ENCODE measurements at regions not wholly inside any gene's neighbourhood (a gene's known extent, or its start where the extent isn't known, plus 50 kb on each side); places are given as distances from the start of the nearest gene placed in this dataset.

- no peak for DNase-seq
- Histone ChIP-seq H3K79me2 (ENCODE audit: control insufficient read depth, insufficient read depth, low read length, poor library complexity) (no peaks in the 10 kb centered on the region), H3K4ac (ENCODE audit: low read depth, low read length) (no peak overlapping the region), H2BK5ac (ENCODE audit: low read depth, low read length, poor library complexity) (no peak overlapping the region), H3K9ac (ENCODE audit: low read length) (no peak overlapping the region), H3K27me3 (ENCODE audit: insufficient read depth, low read length) (no peaks in the 10 kb centered on the region), H3K27ac (ENCODE audit: low read depth, low read length) (no peak overlapping the region), H3K4me1 (ENCODE audit: control insufficient read depth in 1 of 2, insufficient read depth in 2 of 2, low read length in 2 of 2) (peaks cover under 1 to 2% of the 10 kb centered on the region in 2 experiments), H3K18ac (ENCODE audit: low read length) (no peak overlapping the region), H2AK5ac (ENCODE audit: low read length) (no peak overlapping the region), H3K9me3 (ENCODE audit: insufficient read depth, low read depth, low read length) (no peaks in the 10 kb centered on the region), H3K36me3 (ENCODE audit: control insufficient read depth in 1 of 2, insufficient read depth in 2 of 2, low read length in 2 of 2) (no peaks in the 10 kb centered on the region), H4K12ac (ENCODE audit: low read depth, low read length) (no peak overlapping the region), H3K4me3 (ENCODE audit: low read depth, low read length) (no peak overlapping the region), H3K4me2 (ENCODE audit: low read length) (no peak overlapping the region), H4K91ac (ENCODE audit: low read depth, low read length) (no peak overlapping the region), H2AFZ (ENCODE audit: insufficient read depth, low read length, poor library complexity) (no peak overlapping the region), H3K23ac (ENCODE audit: low read length) (no peak overlapping the region), H3K14ac (ENCODE audit: low read length) (no peak overlapping the region), H3K79me1 (ENCODE audit: low read length) (peaks cover 1% of the 10 kb centered on the region), H2BK120ac (ENCODE audit: insufficient read depth, low read length, poor library complexity) (no peak overlapping the region), H2BK12ac (ENCODE audit: low read length) (no peak overlapping the region), H4K8ac (ENCODE audit: low read depth, low read length) (no peak overlapping the region)
- WGBS (ENCODE audit: extremely low coverage, insufficient coverage, insufficient read length): no CpG with 5 or more reads among the region's 9 CpGs
These were observed 196.7 kb downstream of the RGS3 start for GRCh38 chr9:113660196-113660595.

GRCh38 chr9:113661074-113661473 is 197.5 kb downstream of the RGS3 start:
- H4K91ac ChIP-seq (ENCODE audit: low read depth, low read length): no peak overlapping the region
- peaks cover 2% of the 10 kb centered on the region for H3K9me3 ChIP-seq (ENCODE audit: insufficient read depth, low read depth, low read length)
- H3K27me3 ChIP-seq (ENCODE audit: insufficient read depth, low read length): no peaks in the 10 kb centered on the region
- no peak overlapping the region for H2BK5ac ChIP-seq (ENCODE audit: low read depth, low read length, poor library complexity)
- H2BK12ac ChIP-seq (ENCODE audit: low read length): no peak overlapping the region
- no peak overlapping the region for H3K4me2 ChIP-seq (ENCODE audit: low read length)
- no peak overlapping the region for H3K27ac ChIP-seq (ENCODE audit: low read depth, low read length)
- H3K4me1 ChIP-seq (ENCODE audit: control insufficient read depth in 1 of 2, insufficient read depth in 2 of 2, low read length in 2 of 2): no peaks in the 10 kb centered on the region
- DNase-seq: no peak
- H3K9ac ChIP-seq (ENCODE audit: low read length): no peak overlapping the region
- H3K4ac ChIP-seq (ENCODE audit: low read depth, low read length): no peak overlapping the region
- no peaks in the 10 kb centered on the region for H3K79me2 ChIP-seq (ENCODE audit: control insufficient read depth, insufficient read depth, low read length, poor library complexity)
- H4K8ac ChIP-seq (ENCODE audit: low read depth, low read length): no peak overlapping the region
- no peak overlapping the region for H3K14ac ChIP-seq (ENCODE audit: low read length)
- no peaks in the 10 kb centered on the region for H3K36me3 ChIP-seq (ENCODE audit: control insufficient read depth in 1 of 2, insufficient read depth in 2 of 2, low read length in 2 of 2)
- no peak overlapping the region for H2BK120ac ChIP-seq (ENCODE audit: insufficient read depth, low read length, poor library complexity)
- H3K79me1 ChIP-seq (ENCODE audit: low read length): no peaks in the 10 kb centered on the region
- WGBS (ENCODE audit: extremely low coverage, insufficient coverage, insufficient read length): no CpG with 5 or more reads among the region's 7 CpGs
- H3K23ac ChIP-seq (ENCODE audit: low read length): no peak overlapping the region
- no peak overlapping the region for H2AFZ ChIP-seq (ENCODE audit: insufficient read depth, low read length, poor library complexity)
- no peak overlapping the region for H2AK5ac ChIP-seq (ENCODE audit: low read length)
- no peak overlapping the region for H3K4me3 ChIP-seq (ENCODE audit: low read depth, low read length)
- H3K18ac ChIP-seq (ENCODE audit: low read length): no peak overlapping the region
- H4K12ac ChIP-seq (ENCODE audit: low read depth, low read length): no peak overlapping the region

DNA sequence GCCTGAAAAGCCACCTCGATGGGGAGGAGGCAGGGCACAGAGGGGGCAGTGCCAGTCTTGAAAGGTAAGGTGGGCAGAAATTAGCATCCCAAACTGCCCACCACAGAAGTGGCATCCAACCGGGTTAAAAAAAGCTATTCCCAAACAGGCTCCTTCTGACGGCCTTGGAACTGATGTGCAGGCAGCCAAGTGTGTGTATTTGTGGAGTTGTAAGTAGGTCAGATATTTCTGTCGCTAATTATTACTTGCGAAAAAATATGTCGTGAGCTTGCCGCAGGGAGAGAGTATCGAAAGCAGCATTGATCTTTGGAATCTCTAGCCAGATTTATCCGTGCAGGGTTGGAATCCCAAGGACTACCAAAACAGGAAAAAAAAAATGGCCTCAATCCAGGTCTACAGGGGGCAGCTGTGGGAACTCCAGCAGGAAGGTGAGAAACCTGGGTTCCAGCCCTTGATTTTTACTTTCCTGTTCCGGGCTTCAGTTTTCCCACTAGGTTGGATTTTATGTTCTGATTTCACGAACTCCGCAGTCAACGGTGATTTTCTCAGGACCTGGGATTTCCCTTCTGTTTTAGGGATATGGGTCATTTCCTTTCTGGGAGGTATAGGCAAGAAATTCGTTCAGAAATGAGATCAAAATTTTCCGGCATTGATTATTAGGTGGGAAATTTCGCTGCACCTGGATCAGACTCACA is 200.8 kb downstream of the RGS3 start:
- Histone ChIP-seq H3K36me3 (ENCODE audit: control insufficient read depth in 1 of 2, insufficient read depth in 2 of 2, low read length in 2 of 2) (no peaks in the 10 kb centered on the region), H2AFZ (ENCODE audit: insufficient read depth, low read length, poor library complexity) (no peak overlapping the region), H3K23ac (ENCODE audit: low read length) (no peak overlapping the region), H4K12ac (ENCODE audit: low read depth, low read length) (no peak overlapping the region), H2AK5ac (ENCODE audit: low read length) (no peak overlapping the region), H2BK12ac (ENCODE audit: low read length) (no peak overlapping the region), H3K4ac (ENCODE audit: low read depth, low read length) (no peak overlapping the region), H3K79me1 (ENCODE audit: low read length) (no peaks in the 10 kb centered on the region), H4K8ac (ENCODE audit: low read depth, low read length) (no peak overlapping the region), H2BK120ac (ENCODE audit: insufficient read depth, low read length, poor library complexity) (no peak overlapping the region), H4K91ac (ENCODE audit: low read depth, low read length) (no peak overlapping the region), H3K4me3 (ENCODE audit: low read depth, low read length) (no peak overlapping the region), H3K4me1 (ENCODE audit: control insufficient read depth in 1 of 2, insufficient read depth in 2 of 2, low read length in 2 of 2) (no peaks in the 10 kb centered on the region), H3K27ac (ENCODE audit: low read depth, low read length) (no peak overlapping the region), H3K14ac (ENCODE audit: low read length) (no peak overlapping the region), H3K27me3 (ENCODE audit: insufficient read depth, low read length) (no peaks in the 10 kb centered on the region), H3K9ac (ENCODE audit: low read length) (no peak overlapping the region), H3K79me2 (ENCODE audit: control insufficient read depth, insufficient read depth, low read length, poor library complexity) (no peaks in the 10 kb centered on the region), H3K9me3 (ENCODE audit: insufficient read depth, low read depth, low read length) (peaks cover 2% of the 10 kb centered on the region), H2BK5ac (ENCODE audit: low read depth, low read length, poor library complexity) (no peak overlapping the region), H3K4me2 (ENCODE audit: low read length) (no peak overlapping the region), H3K18ac (ENCODE audit: low read length) (no peak overlapping the region)
- WGBS (ENCODE audit: extremely low coverage, insufficient coverage, insufficient read length): no CpG with 5 or more reads among the region's 16 CpGs
- no peak for DNase-seq

DNA sequence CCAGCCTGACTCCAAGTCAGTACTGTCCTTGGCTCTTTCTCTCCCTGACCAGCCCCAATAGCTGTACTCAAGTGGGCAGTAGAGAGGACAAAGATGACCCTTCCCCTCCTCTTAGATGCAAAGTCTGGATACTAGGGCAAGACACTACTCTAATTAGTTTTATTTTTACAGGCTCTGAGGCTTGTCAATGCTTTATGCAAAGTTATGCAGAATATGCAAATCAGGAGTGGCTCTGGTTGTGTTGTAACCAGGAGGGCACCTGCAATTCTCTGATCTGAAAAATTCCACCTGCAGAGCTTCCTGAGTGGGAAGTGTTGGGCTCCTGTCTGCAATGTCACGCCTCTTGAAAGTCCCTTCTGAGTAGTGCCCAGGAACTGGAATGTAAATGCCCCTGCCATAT is 201.5 kb downstream of the RGS3 start:
- Histone ChIP-seq H3K27me3 (ENCODE audit: insufficient read depth, low read length) (no peaks in the 10 kb centered on the region), H3K9me3 (ENCODE audit: insufficient read depth, low read depth, low read length) (peaks cover 2% of the 10 kb centered on the region), H3K36me3 (ENCODE audit: control insufficient read depth in 1 of 2, insufficient read depth in 2 of 2, low read length in 2 of 2) (no peaks in the 10 kb centered on the region), H3K79me2 (ENCODE audit: control insufficient read depth, insufficient read depth, low read length, poor library complexity) (no peaks in the 10 kb centered on the region), H2AK5ac (ENCODE audit: low read length) (no peak overlapping the region), H2BK5ac (ENCODE audit: low read depth, low read length, poor library complexity) (no peak overlapping the region), H2BK12ac (ENCODE audit: low read length) (no peak overlapping the region), H3K9ac (ENCODE audit: low read length) (no peak overlapping the region), H3K79me1 (ENCODE audit: low read length) (no peaks in the 10 kb centered on the region), H3K23ac (ENCODE audit: low read length) (no peak overlapping the region), H2BK120ac (ENCODE audit: insufficient read depth, low read length, poor library complexity) (no peak overlapping the region), H4K91ac (ENCODE audit: low read depth, low read length) (no peak overlapping the region), H3K4me3 (ENCODE audit: low read depth, low read length) (no peak overlapping the region), H3K4me2 (ENCODE audit: low read length) (no peak overlapping the region), H3K14ac (ENCODE audit: low read length) (no peak overlapping the region), H4K12ac (ENCODE audit: low read depth, low read length) (no peak overlapping the region), H3K4ac (ENCODE audit: low read depth, low read length) (no peak overlapping the region), H3K4me1 (ENCODE audit: control insufficient read depth in 1 of 2, insufficient read depth in 2 of 2, low read length in 2 of 2) (no peaks in the 10 kb centered on the region), H3K27ac (ENCODE audit: low read depth, low read length) (no peak overlapping the region), H2AFZ (ENCODE audit: insufficient read depth, low read length, poor library complexity) (no peak overlapping the region), H3K18ac (ENCODE audit: low read length) (no peak overlapping the region), H4K8ac (ENCODE audit: low read depth, low read length) (no peak overlapping the region)
- DNase-seq: no peak
- WGBS (ENCODE audit: extremely low coverage, insufficient coverage, insufficient read length): no CpG with 5 or more reads among the region's 1 CpG
